ENCODE measurements at regions not wholly inside any gene's neighbourhood (a gene's known extent, or its start where the extent isn't known, plus 50 kb on each side); places are given as distances from the start of the nearest gene placed in this dataset.

DNA sequence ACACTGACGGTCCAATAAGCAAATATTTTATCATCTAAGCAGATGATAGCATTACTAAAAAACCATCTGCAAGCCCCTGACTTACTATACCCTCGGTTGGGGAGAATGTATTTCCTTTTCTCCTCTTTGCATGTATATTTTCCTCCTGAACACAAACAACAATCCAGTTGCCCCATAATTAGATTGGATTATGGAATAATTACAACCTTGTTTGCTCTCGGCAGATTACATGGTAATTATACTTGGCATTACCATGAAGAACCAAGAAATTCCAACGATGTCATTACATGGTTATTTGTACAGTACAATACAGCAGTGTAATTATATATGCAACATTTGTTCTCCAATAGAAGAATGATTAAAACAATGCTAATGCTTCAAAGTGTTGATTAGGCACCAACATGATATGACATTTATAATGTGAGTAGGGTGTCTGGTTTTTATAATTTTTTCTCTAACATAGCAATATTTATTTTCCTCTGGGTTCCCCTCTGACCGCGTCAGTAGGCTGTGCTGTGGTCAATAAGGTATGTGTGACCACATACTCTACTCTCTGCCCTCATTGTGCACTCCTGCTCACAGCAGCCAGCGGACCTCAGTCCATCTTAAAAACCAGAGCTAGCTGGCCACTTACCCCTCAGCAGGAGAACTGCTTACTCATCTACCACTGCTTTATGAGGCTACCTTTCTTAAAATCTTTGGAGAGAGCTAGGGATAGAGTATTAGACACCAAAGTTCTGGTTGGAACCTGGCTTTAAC lies 176.1 kb downstream of the INSIG2 start:
- Histone ChIP-seq H3K27ac (no peak overlapping the region), H3K4me1 (no peaks in the 10 kb centered on the region), H3K9me3 (no peaks in the 10 kb centered on the region), H3K4me2 (no peak overlapping the region), H3K4me3 (no peak overlapping the region)
- DNase-seq (ENCODE audit: low read depth in 1 of 2, low spot score in 1 of 2) = no peak
- 39% methylated on average over 7 of the region's 7 CpGs for WGBS (ENCODE audit: missing lambda C conversion rate)
- CTCF ChIA-PET = interaction anchor here (1.4 kb wide), 1 partner anchor 42 kb away, joined by 6 read pairs; no protein-coding TSS in a partner anchor
- TF ChIP-seq MYC (IDR thresholded peaks at IDR 0.05; ENCODE audit: borderline replicate concordance, low read length) (no peak), TP53 (CRISPR knock-in tag; IDR thresholded peaks at IDR 0.05) (no peak), HEYL (CRISPR knock-in tag; IDR thresholded peaks at IDR 0.05) (no peak), RAD21 (conservative IDR thresholded peaks at IDR 0.05 in 1 of 2, IDR thresholded peaks at IDR 0.05 in 1 of 2) (no peak), PHF8 (IDR thresholded peaks at IDR 0.05; ENCODE audit: borderline replicate concordance, low read depth) (no peak), RFX5 (IDR thresholded peaks at IDR 0.05) (no peak), ESRRA (IDR thresholded peaks at IDR 0.05; ENCODE audit: borderline replicate concordance, low read length) (no peak), ZNF302 (CRISPR knock-in tag; IDR thresholded peaks at IDR 0.05) (no peak), ZFP36 (IDR thresholded peaks at IDR 0.05; ENCODE audit: borderline replicate concordance, partially characterized antibody) (no peak)
- TF ChIP-seq, protein P1, sequence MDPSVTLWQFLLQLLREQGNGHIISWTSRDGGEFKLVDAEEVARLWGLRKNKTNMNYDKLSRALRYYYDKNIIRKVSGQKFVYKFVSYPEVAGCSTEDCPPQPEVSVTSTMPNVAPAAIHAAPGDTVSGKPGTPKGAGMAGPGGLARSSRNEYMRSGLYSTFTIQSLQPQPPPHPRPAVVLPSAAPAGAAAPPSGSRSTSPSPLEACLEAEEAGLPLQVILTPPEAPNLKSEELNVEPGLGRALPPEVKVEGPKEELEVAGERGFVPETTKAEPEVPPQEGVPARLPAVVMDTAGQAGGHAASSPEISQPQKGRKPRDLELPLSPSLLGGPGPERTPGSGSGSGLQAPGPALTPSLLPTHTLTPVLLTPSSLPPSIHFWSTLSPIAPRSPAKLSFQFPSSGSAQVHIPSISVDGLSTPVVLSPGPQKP (IDR thresholded peaks at IDR 0.05; ENCODE audit: low read depth, low read length) = no peak
- TF ChIP-seq, protein P2, sequence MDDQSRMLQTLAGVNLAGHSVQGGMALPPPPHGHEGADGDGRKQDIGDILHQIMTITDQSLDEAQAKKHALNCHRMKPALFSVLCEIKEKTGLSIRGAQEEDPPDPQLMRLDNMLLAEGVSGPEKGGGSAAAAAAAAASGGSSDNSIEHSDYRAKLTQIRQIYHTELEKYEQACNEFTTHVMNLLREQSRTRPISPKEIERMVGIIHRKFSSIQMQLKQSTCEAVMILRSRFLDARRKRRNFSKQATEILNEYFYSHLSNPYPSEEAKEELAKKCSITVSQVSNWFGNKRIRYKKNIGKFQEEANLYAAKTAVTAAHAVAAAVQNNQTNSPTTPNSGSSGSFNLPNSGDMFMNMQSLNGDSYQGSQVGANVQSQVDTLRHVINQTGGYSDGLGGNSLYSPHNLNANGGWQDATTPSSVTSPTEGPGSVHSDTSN (IDR thresholded peaks at IDR 0.05) = no peak
- POLR2A ChIA-PET = no interaction called here
- ATAC-seq = no peak
- no peak for FAIRE-seq

DNA sequence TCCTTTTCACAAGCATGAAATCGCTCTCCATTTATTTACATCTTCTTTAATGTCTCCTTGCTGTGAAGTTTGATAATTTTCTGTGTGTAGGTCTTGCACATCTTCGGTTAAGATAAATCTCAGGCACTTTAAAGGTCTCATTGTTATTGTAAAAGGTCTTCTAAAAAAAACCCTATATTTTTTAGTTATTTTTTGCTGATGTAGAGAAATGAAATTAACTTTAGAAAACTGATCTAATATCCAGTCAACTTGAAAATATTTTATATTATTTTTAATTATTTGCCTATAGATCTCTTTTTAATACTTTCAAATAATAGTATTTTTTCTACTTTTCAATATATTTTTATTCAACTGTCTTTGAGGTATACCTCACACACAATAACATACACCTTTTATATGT lies 169.4 kb downstream of the INSIG2 start:
- TF ChIP-seq BHLHE40 (IDR thresholded peaks at IDR 0.05; ENCODE audit: low read depth, low read length) = no peak
- peak; percentile 58 for TF ChIP-seq MAFK (IDR thresholded peaks at IDR 0.05; ENCODE audit: partially characterized antibody)
- ATAC-seq (no peak), FAIRE-seq (no peak)

DNA sequence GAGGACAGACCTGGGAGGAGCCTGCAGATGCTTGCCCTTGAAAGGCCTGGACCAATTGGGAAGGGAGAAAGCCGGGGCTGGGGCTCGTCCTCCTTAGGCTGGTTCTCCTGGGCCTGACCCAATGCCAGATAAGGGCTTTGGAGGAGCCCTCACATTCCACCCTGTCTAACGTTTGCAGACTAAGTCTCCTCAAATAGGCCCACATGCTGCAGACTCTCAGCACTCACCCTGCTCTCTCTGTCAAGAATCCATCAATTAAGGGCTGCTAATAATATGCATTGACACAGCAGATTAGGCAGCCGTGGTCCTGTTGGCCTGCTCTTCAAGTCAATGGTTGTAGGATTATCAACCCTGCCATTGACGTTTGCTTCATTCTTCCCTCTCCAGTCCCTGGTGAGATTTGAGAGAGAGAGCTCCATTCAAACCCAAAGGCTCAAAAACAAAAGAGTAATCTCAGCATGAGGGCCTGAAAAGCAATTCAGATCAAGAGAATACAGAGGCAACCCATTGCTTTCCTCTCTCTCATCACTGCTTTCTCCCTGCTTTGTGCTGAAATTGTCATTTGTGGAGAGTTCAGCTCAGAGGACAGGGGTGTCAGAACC lies 167.6 kb downstream of the INSIG2 start:
- ChIA-PET CTCF (no interaction called here), POLR2A (no interaction called here)
- FAIRE-seq (no peak), ATAC-seq (no peak), DNase-seq (ENCODE audit: low read depth in 1 of 2, low spot score in 1 of 2) (no peak)
- H3K9me3 ChIP-seq = no peaks in the 10 kb centered on the region
- H3K4me3 ChIP-seq = no peak overlapping the region
- no peak for TF ChIP-seq EP300 (IDR thresholded peaks at IDR 0.05)
- no peak for TF ChIP-seq HOXA7 (CRISPR knock-in tag; IDR thresholded peaks at IDR 0.05)
- TF ChIP-seq, protein P3, sequence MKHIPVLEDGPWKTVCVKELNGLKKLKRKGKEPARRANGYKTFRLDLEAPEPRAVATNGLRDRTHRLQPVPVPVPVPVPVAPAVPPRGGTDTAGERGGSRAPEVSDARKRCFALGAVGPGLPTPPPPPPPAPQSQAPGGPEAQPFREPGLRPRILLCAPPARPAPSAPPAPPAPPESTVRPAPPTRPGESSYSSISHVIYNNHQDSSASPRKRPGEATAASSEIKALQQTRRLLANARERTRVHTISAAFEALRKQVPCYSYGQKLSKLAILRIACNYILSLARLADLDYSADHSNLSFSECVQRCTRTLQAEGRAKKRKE (CRISPR knock-in tag; IDR thresholded peaks at IDR 0.05; ENCODE audit: low read depth) = no peak
- no peak for TF ChIP-seq SMC3 (IDR thresholded peaks at IDR 0.05)
- no peak for TF ChIP-seq NFE2L2 (conservative IDR thresholded peaks at IDR 0.05; ENCODE audit: low read length)
- TF ChIP-seq PHF8 (IDR thresholded peaks at IDR 0.05; ENCODE audit: borderline replicate concordance, low read depth) = no peak
- no peak for TF ChIP-seq FOSB (CRISPR knock-in tag; IDR thresholded peaks at IDR 0.05)
- H3K4me2 ChIP-seq = no peak overlapping the region
- H3K4me1 ChIP-seq = no peaks in the 10 kb centered on the region
- H3K27ac ChIP-seq = no peak overlapping the region
- 7% methylated on average over 5 of the region's 5 CpGs for whole genome bisulfite sequencing (ENCODE audit: missing lambda C conversion rate)

More for the DNA sequence above, 169.4 kb downstream of the INSIG2 start:
- Histone ChIP-seq H3K27ac (no peak overlapping the region), H3K9me3 (no peaks in the 10 kb centered on the region), H3K4me1 (no peaks in the 10 kb centered on the region), H3K4me2 (no peak overlapping the region), H3K4me3 (no peak overlapping the region)
- WGBS (ENCODE audit: missing lambda C conversion rate) = 2% methylated on average over 2 of the region's 2 CpGs
- DNase-seq (ENCODE audit: low read depth in 1 of 2, low spot score in 1 of 2) = no peak
- ChIA-PET POLR2A (no interaction called here), CTCF (no interaction called here)
